SJCRH30 (cell line): ENCODE measurements at regions not wholly inside any gene's neighbourhood (a gene's known extent, or its start where the extent isn't known, plus 50 kb on each side); places are given as distances from the start of the nearest gene placed in this dataset.

Experiments
- DNase-seq, 2 experiments: peaks; one replicate each; pipeline ENCODE4 v3.0.0-alpha.2; 2015 to 2020
- H3K27ac ChIP-seq: fragments of 250-450 bp; sonication (Bioruptor Pico); 2 replicates; pipeline ENCODE4 v1.5.1; 2020; ENCODE audit warnings: mild to moderate bottlenecking, moderate library complexity
- H3K27me3 ChIP-seq: fragments of 250-450 bp; sonication (Bioruptor Pico); 2 replicates; pipeline ENCODE4 v1.5.1; 2020; ENCODE audit warnings: mild to moderate bottlenecking, moderate library complexity
- H3K36me3 ChIP-seq: fragments of 250-450 bp; sonication (Bioruptor Pico); 2 replicates; pipeline ENCODE4 v1.5.1; 2020; ENCODE audit warnings: mild to moderate bottlenecking, moderate library complexity
- H3K4me1 ChIP-seq: fragments of 250-450 bp; sonication (Bioruptor Pico); 2 replicates; pipeline ENCODE4 v1.5.1; 2020; ENCODE audit warnings: mild to moderate bottlenecking, moderate library complexity
- H3K4me3 ChIP-seq: fragments of 250-450 bp; sonication (Bioruptor Pico); 2 replicates; pipeline ENCODE4 v1.5.1; 2020; ENCODE audit warnings: mild to moderate bottlenecking, moderate library complexity
- H3K9me3 ChIP-seq: fragments of 250-450 bp; sonication (Bioruptor Pico); replicated peaks from 2 replicates; pipeline ENCODE4 v1.5.1; 2020; ENCODE audit warnings: mild to moderate bottlenecking, moderate library complexity

DNA sequence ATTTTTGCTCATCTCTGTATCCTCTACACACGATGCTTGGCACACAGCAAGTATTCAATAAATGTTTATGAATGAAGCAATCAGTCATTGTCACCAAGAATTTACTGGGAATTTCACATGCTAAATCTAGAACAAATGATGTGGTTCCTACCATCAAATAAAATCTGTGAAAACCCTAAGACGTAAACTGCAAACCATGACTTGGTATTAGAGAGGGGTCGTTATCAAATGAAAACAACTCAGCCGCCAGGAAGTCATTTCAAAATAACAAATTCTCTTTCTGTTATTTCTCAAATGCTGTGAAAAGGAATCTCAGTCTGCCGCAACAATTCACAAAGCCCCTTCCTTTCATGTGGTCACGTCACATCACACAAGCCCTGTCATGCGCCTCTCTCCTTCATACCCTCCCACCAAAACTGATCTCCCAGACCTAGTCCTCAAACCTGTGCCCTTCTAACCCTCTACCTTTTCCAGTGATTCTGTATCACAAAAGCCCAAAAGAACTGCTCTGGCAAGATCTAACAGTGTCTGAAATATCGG, 173.6 kb downstream of the DEPDC1B start:
- Histone ChIP-seq H3K27me3 (no peaks in the 10 kb centered on the region), H3K4me3 (no peak overlapping the region), H3K27ac (no peak overlapping the region)

DNA sequence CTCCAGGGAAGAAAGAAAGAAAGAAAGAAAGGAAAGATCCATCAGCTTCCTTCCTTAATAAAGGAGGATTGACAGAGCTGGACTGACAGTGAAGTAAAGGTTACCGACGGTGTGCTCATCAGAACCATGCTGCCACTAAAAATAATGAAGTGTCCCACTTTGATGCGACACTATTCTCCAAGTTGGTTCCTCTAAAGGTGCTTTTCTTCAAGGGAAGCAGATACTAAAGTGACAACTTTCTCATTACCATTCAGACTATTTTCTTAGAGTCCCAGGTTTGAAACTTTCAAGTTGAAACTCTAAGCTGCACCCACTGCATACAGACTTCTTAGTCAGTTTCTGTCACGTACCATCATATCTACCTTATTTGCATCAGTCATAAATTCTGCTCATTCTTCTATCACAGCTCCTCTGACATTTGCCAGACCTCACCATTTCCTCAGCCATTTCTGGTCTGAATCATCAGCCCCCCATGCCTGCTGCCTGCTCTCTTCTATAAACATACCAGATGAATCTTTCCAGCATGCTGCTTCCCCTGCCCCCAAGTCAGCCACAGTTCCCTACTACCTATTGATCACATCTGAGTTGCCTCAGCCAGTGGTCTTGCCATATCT, 177.6 kb downstream of the DEPDC1B start:
- no peak for DNase-seq
- H3K27me3 ChIP-seq, result no peaks in the 10 kb centered on the region
- H3K4me3 ChIP-seq, result no peak overlapping the region
- H3K36me3 ChIP-seq, result no peaks in the 10 kb centered on the region
- H3K27ac ChIP-seq, result no peak overlapping the region
- H3K9me3 ChIP-seq, result no peaks in the 10 kb centered on the region
- H3K4me1 ChIP-seq, result no peaks in the 10 kb centered on the region

More for the DNA sequence above, 173.6 kb downstream of the DEPDC1B start:
- DNase-seq, result no peak
- Histone ChIP-seq H3K36me3 (no peaks in the 10 kb centered on the region), H3K9me3 (no peaks in the 10 kb centered on the region), H3K4me1 (no peaks in the 10 kb centered on the region)

DNA sequence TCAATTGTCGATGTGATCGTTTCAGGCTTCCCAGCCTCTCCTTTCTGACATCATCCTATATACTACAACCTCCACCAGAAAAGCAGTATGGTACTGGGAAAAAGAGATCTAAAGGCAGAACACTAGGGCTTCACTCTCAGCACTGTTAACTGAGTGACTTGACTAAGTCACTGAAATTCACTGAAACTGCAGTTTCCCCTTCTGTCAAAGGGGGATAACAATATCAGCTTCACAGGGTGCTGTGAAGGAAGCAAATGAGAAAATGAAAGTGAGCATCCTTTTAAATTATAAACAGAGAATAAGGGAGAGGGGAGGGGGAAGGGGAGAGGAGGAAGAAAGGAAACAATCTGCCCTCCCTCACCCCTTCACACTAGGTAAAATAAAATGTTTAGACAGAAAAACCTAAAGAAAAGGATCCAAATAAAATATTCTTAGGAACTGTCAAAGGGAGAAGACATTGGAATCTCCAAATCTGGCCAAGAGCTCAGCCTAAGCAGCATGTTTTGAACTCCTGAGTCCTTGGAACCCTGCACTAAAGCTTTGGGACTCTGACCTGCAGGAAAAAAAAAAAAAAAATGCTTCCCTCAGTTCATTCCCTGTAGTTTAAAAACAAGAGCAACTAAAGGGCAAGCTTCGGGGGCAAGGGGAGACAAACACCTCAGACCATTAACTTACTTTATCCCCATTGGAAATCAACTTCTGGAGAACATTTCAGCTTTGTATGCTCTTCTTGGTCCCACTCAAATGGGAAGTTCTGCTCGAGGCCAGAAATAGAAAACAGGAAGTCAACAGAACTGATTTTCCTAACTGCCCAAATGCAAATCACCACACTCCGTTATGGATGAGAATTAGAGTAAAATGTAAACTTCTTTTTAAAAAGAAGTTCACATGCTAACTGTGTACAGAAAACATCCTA, 178.3 kb downstream of the DEPDC1B start:
- no peak for DNase-seq
- Histone ChIP-seq H3K27ac (no peak overlapping the region), H3K9me3 (no peaks in the 10 kb centered on the region), H3K36me3 (no peaks in the 10 kb centered on the region), H3K4me3 (no peak overlapping the region), H3K27me3 (no peaks in the 10 kb centered on the region), H3K4me1 (no peaks in the 10 kb centered on the region)

DNA sequence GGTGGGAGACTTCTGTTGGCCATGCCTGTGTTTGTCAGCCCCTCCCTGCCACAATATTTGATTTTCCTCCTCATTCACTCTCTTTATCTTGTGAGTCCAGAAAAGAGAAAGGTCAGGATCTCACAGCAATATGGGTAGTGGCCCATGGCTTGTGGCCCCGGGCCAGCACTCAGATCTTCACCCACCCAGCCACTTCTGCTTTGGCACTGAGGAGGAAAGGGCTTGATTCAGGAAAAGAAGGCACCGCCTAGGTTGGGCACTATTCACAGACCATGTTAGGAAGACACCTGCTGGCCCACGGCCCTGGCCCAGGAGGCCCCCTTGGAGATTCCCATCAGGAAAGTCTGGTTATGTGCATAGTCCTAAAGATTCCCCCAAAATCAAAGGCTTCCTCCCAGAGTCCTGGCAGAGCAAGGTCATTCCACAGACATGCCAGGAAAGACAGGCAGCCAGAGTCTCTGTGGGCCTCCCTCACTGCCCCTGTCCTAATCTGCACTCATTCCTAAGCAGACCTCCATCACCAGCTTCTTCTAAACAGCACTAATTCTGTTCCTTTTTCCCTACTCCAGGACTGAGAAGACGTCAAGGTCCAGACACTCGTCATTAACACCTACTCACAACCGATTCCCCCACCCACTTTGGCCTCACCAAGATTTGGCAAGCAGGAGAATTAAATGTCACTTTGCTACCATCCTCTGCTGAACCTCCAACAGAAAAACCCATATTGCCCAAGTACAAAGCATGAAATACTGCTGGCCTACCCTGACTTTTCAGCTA, 179.3 kb downstream of the DEPDC1B start:
- no peak for DNase-seq
- Histone ChIP-seq H3K9me3 (no peaks in the 10 kb centered on the region), H3K27me3 (no peaks in the 10 kb centered on the region), H3K36me3 (no peaks in the 10 kb centered on the region), H3K4me3 (no peak overlapping the region), H3K4me1 (no peaks in the 10 kb centered on the region), H3K27ac (no peak overlapping the region)

DNA sequence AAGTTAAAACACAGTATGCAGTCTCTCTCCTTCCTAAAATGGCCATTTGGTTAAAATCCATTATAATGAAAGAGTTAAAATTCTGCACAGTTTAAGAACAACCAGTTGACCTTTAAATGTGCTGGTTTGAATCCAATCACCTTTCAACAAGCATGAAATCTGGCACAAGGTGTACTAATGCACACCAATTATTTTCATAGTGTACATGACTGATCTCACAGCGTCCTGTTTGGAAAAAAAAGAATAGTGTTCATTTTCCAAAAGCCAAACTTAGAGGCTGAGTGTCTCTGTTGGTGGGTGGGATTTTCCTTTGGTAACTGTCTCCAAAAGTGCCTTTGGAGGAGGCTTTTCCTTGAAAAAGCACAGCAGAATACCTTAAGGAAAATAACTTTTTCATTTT, 180.6 kb downstream of the DEPDC1B start:
- Histone ChIP-seq H3K9me3 (no peaks in the 10 kb centered on the region), H3K4me1 (no peaks in the 10 kb centered on the region), H3K27ac (no peak overlapping the region), H3K4me3 (no peak overlapping the region), H3K36me3 (no peaks in the 10 kb centered on the region), H3K27me3 (no peaks in the 10 kb centered on the region)
- DNase-seq, result no peak

DNA sequence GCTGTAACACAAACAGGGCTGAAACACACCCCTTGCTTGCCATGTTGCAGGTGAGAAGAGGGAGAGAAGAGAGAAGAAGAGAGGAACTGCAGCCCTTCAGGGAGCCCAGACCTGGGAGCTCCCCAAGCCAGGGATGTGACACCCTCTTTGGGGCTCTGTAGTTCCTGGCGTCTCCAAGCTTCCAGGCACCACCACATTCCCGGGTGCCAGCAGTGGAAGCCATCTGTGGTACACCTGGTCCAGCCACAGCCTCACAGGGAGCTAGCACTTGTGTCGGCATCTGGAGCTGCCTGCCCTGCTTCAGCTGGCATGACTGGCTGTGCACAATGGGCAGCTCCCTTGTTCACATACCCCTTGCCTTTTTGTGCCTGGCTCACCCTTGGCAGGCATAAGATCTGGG, 182.1 kb downstream of the DEPDC1B start:
- H3K27ac ChIP-seq, result no peak overlapping the region
- H3K4me3 ChIP-seq, result no peak overlapping the region
- no peaks in the 10 kb centered on the region for H3K9me3 ChIP-seq
- no peaks in the 10 kb centered on the region for H3K27me3 ChIP-seq
- no peaks in the 10 kb centered on the region for H3K36me3 ChIP-seq
- DNase-seq, result no peak
- H3K4me1 ChIP-seq, result no peaks in the 10 kb centered on the region; the same call in 1 of the 2 replicates

DNA sequence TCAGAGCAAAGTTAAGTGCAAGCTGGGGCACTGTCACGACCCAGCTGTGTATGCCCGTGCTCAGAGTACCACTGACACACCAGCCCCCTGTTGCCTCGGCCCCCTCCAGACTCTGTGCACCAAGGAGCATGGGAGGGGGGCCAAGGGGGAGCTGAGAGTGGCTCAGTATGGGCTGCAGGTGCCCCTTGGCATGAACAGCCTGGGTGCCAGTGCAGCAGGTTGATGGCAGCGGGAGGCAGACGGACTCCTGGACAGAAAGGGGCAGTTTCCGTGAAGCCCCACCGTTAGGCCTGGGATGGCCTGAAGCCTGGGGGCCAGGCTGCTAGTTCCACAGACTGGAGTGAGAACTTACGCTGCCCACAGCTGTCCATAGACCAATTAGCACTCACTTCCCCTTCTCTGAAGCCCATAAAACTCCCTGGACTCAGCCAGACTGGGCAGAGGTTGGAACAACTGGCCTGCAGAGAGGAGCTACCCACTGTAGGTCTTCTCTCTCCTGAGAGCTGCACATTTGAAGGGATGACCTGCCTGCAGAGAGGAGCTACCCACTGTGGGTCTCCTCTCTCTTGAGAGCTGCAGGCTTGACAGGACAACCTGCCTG, 182.8 kb downstream of the DEPDC1B start:
- Histone ChIP-seq H3K27ac (no peak overlapping the region), H3K36me3 (no peaks in the 10 kb centered on the region), H3K9me3 (no peaks in the 10 kb centered on the region), H3K4me1 (no peaks in the 10 kb centered on the region; the same call in 1 of the 2 replicates), H3K27me3 (no peaks in the 10 kb centered on the region), H3K4me3 (no peak overlapping the region)
- DNase-seq, result no peak

DNA sequence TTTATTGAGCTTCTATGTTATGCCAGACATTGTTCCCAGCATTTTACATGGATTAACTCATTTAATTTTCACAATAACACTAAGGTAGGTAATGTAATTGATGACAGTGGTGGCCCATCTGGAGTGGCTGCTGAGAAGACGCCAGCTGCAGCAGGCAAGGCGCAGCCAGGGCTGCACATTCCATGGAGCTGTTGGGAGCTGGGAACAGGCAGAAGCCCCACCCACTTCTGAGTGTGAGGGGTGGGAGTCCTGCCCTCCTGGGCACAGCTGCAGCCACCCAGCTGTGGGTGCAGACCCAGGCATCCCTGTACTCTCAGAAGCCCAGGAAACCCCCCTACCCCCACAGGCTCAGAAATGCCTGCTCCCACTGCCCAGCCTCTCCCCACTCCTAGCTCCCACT, 183.3 kb downstream of the DEPDC1B start:
- no peaks in the 10 kb centered on the region for H3K36me3 ChIP-seq
- H3K9me3 ChIP-seq, result no peaks in the 10 kb centered on the region
- no peak for DNase-seq
- no peak overlapping the region for H3K27ac ChIP-seq
- no peak overlapping the region for H3K4me3 ChIP-seq
- no peaks in the 10 kb centered on the region for H3K27me3 ChIP-seq
- no peaks in the 10 kb centered on the region; the same call in 1 of the 2 replicates for H3K4me1 ChIP-seq

DNA sequence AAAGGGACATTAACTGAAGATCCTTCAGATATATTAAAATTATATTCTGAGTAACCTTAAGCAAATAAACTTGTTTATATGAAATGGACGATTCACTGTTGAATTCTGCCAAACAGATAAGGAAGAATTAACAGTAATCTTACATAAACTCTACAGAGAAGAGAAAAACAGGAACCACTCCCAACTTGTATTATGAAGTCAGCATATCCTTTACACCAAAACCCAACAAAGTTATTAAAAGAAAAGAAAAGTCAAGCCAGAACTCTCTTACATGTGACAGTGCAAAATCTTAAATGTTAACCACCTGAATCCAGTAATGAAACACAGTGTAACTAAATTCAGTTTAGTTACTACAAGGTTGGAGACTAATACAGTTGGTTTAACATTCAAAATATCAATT, 185.8 kb downstream of the DEPDC1B start:
- no peak overlapping the region for H3K27ac ChIP-seq
- DNase-seq, result no peak

DNA sequence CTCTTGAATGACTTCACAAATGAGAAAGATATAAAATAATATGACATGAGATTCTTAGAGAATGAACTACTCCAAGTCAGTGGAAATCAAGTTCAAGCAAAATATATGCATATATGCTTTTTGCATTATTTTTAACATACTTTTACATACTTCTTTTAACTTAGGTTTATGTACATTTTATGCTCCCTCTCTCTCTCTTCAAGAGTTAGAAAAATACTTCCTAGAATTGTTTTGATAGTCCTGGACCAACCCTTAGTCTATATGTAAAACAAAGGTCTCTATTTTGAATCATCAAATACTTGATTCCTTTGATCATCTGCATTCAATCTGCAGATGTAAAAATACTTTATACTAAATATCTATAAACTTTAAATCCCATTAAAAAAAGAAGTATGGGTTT, 187.8 kb downstream of the DEPDC1B start:
- Histone ChIP-seq H3K36me3 (no peaks in the 10 kb centered on the region), H3K27me3 (no peaks in the 10 kb centered on the region)
- no peak for DNase-seq

More for the DNA sequence above, 185.8 kb downstream of the DEPDC1B start:
- Histone ChIP-seq H3K36me3 (no peaks in the 10 kb centered on the region), H3K4me3 (no peak overlapping the region), H3K27me3 (no peaks in the 10 kb centered on the region), H3K4me1 (peaks cover 19% of the 10 kb centered on the region), H3K9me3 (no peaks in the 10 kb centered on the region)

DNA sequence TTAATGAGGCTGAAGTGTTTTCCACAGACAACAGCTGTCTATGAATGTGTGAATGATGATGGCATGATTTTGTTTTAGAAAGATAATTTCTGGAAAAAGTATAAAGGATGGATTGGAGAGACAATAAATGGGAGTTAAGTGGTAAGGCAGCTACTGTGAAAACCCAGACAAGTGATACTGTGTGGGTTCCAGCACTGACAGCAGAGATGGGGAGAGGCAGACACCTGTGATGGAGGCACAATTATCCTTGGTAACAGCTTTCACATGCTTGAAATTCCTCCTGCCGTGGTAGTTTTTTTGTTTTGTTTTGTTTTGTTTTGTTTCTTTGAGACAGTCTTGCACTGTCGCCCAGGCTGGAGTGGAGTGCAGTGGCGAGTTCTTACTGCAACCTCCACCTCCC, 189.3 kb downstream of the DEPDC1B start:
- H3K36me3 ChIP-seq, result no peaks in the 10 kb centered on the region
- no peaks in the 10 kb centered on the region for H3K27me3 ChIP-seq
- peak overlapping the region; percentile 82 for H3K27ac ChIP-seq
- H3K9me3 ChIP-seq, result no peaks in the 10 kb centered on the region
- peak; percentile 38 to 51 for DNase-seq
- H3K4me3 ChIP-seq, result peak overlapping the region; percentile 5
- peaks cover 28% of the 10 kb centered on the region for H3K4me1 ChIP-seq

More for the DNA sequence above, 187.8 kb downstream of the DEPDC1B start:
- Histone ChIP-seq H3K4me1 (peaks cover 26% of the 10 kb centered on the region), H3K9me3 (no peaks in the 10 kb centered on the region), H3K4me3 (no peak overlapping the region), H3K27ac (no peak overlapping the region)

DNA sequence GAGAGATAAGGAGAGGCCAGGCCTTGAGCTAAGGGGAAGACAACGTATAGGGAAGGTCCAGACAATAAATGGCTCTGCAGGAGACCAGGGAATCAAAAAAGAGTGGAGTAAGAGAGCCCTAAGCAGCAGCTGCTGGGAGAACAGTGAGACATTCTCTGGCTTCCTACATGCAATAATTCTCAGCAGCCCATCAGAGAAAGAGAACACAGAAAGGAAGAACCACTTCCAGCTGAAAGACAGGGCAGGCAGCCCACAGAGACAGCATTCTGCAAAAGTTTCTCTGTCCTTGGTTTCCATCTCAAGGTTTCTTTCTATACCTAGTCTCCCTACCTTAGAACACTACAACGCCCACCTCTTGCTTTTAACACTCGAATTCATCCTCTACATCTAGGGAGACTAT, 189.9 kb downstream of the DEPDC1B start:
- H3K9me3 ChIP-seq, result no peaks in the 10 kb centered on the region
- DNase-seq, result peak; percentile 19 to 51
- no peaks in the 10 kb centered on the region for H3K36me3 ChIP-seq
- H3K4me3 ChIP-seq, result peak overlapping the region; percentile 5
- H3K27ac ChIP-seq, result peak overlapping the region; percentile 82
- H3K27me3 ChIP-seq, result no peaks in the 10 kb centered on the region
- peaks cover 31% of the 10 kb centered on the region for H3K4me1 ChIP-seq

DNA sequence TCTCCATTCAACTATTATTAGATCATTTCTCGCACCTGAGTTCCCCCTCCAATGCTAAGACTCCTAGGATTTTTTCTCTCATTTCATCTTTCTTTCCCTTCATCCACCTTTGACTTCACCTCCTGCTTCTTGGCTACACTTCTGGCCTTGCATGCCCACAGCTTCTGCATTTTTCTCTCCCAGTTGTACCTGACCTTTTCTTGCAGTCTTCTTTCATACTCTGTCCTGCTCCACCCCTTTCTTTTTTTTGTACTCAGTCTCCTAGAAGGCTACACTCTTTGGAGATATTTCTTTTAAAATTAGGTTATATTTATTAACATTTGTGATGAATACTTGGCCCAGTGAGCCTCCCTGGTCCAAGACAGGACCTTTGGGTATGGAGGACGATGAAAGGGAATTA, 190.4 kb downstream of the DEPDC1B start:
- Histone ChIP-seq H3K9me3 (no peaks in the 10 kb centered on the region), H3K27me3 (no peaks in the 10 kb centered on the region), H3K36me3 (no peaks in the 10 kb centered on the region), H3K27ac (peak overlapping the region; percentile 82), H3K4me1 (peaks cover 36% of the 10 kb centered on the region), H3K4me3 (no peak overlapping the region)
- no peak for DNase-seq

DNA sequence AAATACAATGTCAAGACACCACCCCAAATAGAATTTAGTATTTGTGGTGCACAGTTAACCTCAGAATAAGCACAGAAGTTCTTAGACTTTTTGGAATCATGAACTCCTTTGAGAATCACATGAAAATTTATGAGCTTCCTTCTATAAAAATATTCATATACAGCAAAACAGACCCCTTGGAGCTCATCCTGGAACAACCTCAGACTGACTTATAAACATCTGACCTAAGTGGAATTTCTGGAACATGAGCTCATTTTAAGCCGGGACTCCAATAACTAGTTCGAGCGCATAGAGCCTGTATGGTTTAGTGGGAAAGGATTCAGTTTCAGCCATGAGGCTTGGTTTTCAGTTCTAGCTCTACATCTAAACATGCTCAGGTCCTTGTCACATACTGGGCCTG, 192.3 kb downstream of the DEPDC1B start:
- no peak overlapping the region for H3K4me3 ChIP-seq
- H3K9me3 ChIP-seq, result no peaks in the 10 kb centered on the region
- peaks cover 48% of the 10 kb centered on the region for H3K4me1 ChIP-seq
- H3K27ac ChIP-seq, result no peak overlapping the region
- no peaks in the 10 kb centered on the region for H3K27me3 ChIP-seq
- peak in 1 of 2 experiments; percentile 43 for DNase-seq
- no peaks in the 10 kb centered on the region for H3K36me3 ChIP-seq
